Type B pancreatic cell (in vitro differentiated cells): ENCODE measurements at regions not wholly inside any gene's neighbourhood (a gene's known extent, or its start where the extent isn't known, plus 50 kb on each side); places are given as distances from the start of the nearest gene placed in this dataset.

Experiments used
- DNase-seq: peaks from one replicate; pipeline ENCODE4 v3.0.0; 2021; ENCODE audit warnings: mixed read lengths; ENCODE audit not compliant: unreplicated experiment; ENCODE audit errors: extremely low spot score
- H3K27ac Mint-ChIP-seq: 2 replicates; pipeline ENCODE4 v1.8.0; 2021; ENCODE audit warnings: mild to moderate bottlenecking, mixed read lengths
- H3K27me3 Mint-ChIP-seq: 2 replicates; pipeline ENCODE4 v1.8.0; 2021; ENCODE audit warnings: mixed read lengths
- H3K36me3 Mint-ChIP-seq: 2 replicates; pipeline ENCODE4 v1.8.0; 2021; ENCODE audit warnings: mixed read lengths
- H3K4me1 Mint-ChIP-seq: one replicate; pipeline ENCODE4 v1.8.0; 2021; ENCODE audit warnings: mixed read lengths; ENCODE audit not compliant: unreplicated experiment
- H3K4me3 Mint-ChIP-seq: 2 replicates; pipeline ENCODE4 v1.8.0; 2021; ENCODE audit warnings: mild to moderate bottlenecking, mixed read lengths
- H3K9me3 Mint-ChIP-seq: 2 replicates; pipeline ENCODE4 v1.8.0; 2021; ENCODE audit warnings: mixed read lengths
- CTCF ChIP-seq: fragments of 200-600 bp; sonication (generic); conservative IDR thresholded peaks from 2 replicates; pipeline ENCODE4 v1.5.0; 2021; ENCODE audit warnings: antibody characterized with exemption, mild to moderate bottlenecking

GRCh38 chr5:93079046-93079445 is 502.0 kb downstream of the NR2F1-AS1 start:
- Mint-ChIP-seq H3K36me3 (no peaks in the 10 kb centered on the region), H3K9me3 (no peaks in the 10 kb centered on the region), H3K27ac (peak overlapping the region; percentile 81), H3K4me3 (no peak overlapping the region), H3K27me3 (no peaks in the 10 kb centered on the region), H3K4me1 (peaks cover 9% of the 10 kb centered on the region)
- no peak for DNase-seq
- TF ChIP-seq CTCF: no peak

GRCh38 chr5:93078082-93079038 is 502.7 kb downstream of the NR2F1-AS1 start:
- no peak overlapping the region for H3K4me3 Mint-ChIP-seq
- TF ChIP-seq CTCF: no peak
- H3K4me1 Mint-ChIP-seq: peaks cover 9% of the 10 kb centered on the region
- H3K27ac Mint-ChIP-seq: peak overlapping the region; percentile 81
- no peaks in the 10 kb centered on the region for H3K9me3 Mint-ChIP-seq
- no peaks in the 10 kb centered on the region for H3K27me3 Mint-ChIP-seq
- no peak for DNase-seq
- H3K36me3 Mint-ChIP-seq: no peaks in the 10 kb centered on the region

GRCh38 chr5:93076566-93076965 is 504.5 kb downstream of the NR2F1-AS1 start:
- TF ChIP-seq CTCF: no peak
- Mint-ChIP-seq H3K36me3 (no peaks in the 10 kb centered on the region), H3K27me3 (no peaks in the 10 kb centered on the region), H3K9me3 (no peaks in the 10 kb centered on the region), H3K4me1 (peaks cover 9% of the 10 kb centered on the region), H3K4me3 (no peak overlapping the region), H3K27ac (no peak overlapping the region)
- no peak for DNase-seq

GRCh38 chr5:93076096-93076495 is 504.9 kb downstream of the NR2F1-AS1 start:
- Mint-ChIP-seq H3K4me1 (peaks cover 9% of the 10 kb centered on the region), H3K27ac (no peak overlapping the region), H3K36me3 (no peaks in the 10 kb centered on the region), H3K27me3 (no peaks in the 10 kb centered on the region), H3K4me3 (no peak overlapping the region), H3K9me3 (no peaks in the 10 kb centered on the region)
- TF ChIP-seq CTCF: no peak
- no peak for DNase-seq

- no peak for TF ChIP-seq CTCF
- H3K4me3 Mint-ChIP-seq: no peak overlapping the region
- no peaks in the 10 kb centered on the region for H3K27me3 Mint-ChIP-seq
- no peak overlapping the region for H3K27ac Mint-ChIP-seq
- H3K36me3 Mint-ChIP-seq: no peaks in the 10 kb centered on the region
- DNase-seq: no peak
- H3K9me3 Mint-ChIP-seq: no peaks in the 10 kb centered on the region
- H3K4me1 Mint-ChIP-seq: peaks cover 4% of the 10 kb centered on the region
Measured at GRCh38 chr5:93073547-93073946, 507.5 kb downstream of the NR2F1-AS1 start.
